NK-92 treated with Interleukin-12 subunit alpha and Interleukin-12 subunit beta, amount 100 ng/mL, for 24 hours (cell line): ENCODE measurements at regions not wholly inside any gene's neighbourhood (a gene's known extent, or its start where the extent isn't known, plus 50 kb on each side); places are given as distances from the start of the nearest gene placed in this dataset.

Experiments used
- DNase-seq: peaks from one replicate; lab custom pipeline; 2025; lab: John Stamatoyannopoulos, UW

DNA sequence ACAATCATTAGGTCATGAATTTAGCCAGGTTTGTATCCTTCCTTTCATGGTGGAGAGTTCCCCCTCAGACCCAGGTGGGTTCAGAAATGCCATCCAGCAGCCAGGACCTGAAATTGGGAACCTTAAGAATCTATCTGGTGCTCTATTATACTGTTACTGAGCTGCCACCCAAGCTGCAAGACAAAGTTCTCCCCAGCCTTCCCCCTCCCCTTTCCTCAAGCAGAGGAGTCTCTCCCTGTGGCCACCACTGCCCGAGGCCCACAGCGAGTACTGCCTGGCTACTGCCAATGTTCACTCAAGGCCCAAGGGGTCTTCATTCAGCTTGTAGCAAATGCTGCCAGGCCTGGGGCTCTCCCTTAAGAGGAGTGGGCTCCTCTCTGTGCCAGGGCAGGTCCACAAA, 133.8 kb downstream of the TMEM38B start:
- no peak for DNase-seq

DNA sequence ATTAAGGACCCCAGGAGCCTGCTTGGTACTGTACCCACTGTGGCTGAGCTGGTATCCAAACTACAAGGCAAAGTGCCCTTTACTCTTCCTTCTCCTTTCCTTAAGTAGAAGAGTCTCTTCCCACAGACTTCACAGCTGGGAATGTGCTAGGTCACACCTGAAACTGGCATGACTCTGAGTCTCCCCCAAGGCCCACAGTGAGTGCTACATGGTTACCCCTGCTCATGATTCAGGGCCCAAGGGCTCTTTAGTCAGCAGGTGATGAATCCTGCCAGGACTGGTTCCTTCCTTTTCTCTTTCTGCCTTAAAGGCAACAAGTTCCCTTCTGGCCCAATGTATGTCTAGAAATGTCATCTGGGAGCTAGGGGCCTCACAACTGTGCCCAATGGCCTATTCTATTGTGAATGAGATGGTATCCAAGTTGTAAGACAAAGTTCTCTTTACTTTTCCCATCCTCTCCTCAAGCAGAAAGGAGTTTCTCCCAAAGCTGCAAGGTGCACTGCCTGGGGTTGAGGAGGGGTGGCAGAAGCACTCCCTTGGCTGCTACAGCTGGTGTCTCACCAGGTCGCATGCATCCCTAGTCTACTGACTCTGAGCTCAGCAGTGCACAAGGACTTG, 134.4 kb downstream of the TMEM38B start:
- DNase-seq = no peak

DNA sequence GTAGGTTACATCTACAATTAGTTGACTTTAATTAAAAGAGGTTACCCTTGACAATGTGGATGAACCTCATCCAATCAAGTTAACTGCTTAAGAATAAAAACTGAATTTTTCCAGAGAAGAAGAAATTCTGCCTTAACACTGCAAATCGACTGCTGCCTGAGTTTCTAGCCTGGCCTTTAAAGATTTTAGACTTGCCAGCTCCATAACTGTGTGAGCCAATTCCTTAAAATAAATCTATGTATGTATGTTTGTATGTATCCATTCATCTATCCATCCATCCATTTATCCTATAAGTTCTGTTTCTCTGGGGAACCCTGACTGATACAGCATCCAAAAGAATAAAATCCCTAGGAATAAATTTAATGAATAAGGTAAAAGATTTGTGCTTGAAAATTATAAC, 136.1 kb downstream of the TMEM38B start:
- no peak for DNase-seq

DNA sequence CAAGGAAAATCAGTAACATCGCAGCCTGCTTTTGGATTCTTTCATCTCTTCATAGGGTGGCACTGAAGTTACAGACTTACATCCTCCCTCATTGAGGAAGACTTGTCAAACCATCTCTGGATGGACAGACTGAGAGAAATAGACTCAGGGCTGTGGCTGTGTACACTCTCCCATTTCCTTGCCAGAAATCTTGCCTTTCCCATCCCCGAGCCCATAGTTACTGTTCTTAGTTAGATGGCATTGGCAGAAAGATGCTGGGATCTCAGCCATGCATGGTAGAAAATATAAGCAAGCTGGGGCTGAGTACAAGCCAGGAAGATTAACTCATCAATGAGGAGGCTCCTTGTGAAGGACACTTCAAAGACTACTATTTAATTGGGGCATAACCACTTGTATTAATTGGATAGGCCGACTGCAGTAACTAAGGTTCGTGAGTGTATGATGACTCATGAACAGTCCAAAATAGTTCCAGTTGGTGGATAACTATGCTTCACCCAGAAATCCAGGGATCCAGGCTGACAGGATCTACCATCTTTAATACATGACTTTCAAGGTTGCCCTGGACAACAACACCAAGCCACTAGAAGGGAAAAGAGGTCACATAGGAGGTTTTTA, 137.9 kb downstream of the TMEM38B start:
- no peak for DNase-seq

DNA sequence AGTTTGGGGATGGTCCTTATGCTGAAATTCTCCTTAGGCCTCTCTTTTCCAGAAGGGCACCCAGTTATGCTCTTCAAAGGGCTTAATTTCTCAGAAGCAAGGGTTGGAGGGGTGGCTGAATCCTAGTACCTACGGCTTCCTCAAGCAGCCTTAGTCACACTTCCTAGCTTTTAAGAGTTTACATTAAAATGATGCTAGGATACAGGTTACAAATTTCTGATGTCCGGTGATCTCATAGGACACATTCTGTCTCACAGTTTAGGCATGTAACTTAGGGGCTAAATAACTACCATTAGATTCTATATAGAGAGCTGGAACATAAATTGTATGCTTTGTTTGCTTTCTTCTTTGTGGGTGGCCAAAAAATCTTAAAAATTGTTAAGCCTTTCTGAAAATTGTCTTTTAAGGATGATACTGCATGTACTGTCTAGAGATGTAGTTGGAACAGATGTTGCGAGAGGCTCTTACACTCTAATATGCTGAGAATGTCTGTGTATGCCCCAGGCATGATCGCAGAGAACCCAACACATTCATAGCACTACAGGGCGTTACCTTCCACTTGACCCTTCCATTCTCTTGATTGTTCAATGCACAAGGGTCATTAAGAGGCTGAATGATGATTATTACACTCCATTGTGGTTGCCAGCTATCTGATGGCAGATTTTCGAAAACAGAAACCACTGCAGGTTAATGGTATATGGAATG, 139.1 kb downstream of the TMEM38B start:
- no peak for DNase-seq

DNA sequence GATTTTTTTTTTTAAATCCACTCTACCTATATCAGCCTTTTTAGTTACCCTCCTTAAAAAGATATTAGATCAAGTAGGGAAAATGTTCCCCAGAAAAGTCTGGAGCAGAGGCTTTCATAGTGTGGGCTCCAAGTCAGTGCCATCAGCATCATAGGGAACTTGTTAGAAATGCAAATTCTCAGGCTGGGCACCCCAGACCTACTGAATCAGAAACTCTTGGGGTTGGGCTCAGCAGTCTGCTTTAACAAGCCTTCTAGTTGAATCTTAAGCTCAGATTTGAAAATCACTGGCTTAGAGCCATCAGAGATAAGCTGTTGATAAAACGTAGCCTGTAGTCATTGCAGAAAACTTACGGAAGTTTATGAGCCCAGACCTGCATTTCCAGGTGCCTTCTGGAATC, 140.1 kb downstream of the TMEM38B start:
- DNase-seq = no peak

DNA sequence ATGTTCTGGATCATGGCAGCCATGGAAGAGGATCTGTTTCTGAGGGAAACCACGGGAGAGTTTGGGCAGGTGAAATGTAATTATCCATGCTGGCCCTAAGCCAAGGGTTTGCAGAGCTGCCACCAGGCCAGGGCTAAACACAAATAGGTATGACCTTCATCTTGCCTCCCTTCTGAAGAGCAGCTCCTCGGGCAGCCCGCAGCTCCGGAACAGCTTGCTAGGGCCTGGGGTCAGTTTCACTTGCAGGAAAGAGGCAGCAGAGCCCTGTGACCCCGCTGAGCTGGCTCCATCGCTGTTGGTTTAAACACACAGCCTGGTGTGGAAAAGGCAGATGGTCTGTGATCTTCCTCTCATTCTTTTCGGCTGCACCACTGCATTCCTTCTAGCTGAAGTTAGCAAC, 141.4 kb downstream of the TMEM38B start:
- no peak for DNase-seq

DNA sequence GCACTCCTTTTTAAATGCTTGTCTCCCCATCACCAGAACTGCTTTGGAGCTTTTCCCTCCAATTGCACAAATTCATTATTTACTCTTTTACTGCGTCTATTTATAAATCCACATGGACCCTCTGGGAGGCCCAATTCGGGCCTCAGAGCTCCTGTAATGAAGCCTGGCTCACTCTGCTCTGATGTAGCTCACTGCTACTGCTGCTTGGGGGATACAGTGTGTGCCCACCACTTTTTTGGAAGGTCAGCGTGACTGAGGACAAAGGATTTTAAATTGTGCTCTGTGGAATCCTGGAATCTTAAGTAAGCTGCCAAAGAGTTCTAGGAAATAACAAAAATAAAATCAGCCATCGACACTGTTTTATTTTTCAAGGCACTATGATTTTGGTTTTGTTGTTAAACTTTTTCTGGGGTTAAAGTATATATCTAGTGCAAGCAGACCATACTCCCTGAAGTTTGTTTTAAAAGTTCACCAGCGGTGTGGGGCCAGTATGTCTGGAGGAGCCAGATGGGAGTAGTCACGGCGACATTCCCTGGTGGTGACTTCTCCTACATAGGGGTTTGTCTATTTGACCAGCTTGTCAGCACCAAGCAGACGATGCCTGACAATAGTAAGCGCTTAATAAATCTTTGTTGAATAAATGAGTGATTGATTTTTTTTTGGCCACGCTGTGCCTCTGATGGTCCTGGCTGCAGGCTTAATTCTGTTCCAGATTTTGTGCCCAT, 142.8 kb downstream of the TMEM38B start:
- DNase-seq = no peak

DNA sequence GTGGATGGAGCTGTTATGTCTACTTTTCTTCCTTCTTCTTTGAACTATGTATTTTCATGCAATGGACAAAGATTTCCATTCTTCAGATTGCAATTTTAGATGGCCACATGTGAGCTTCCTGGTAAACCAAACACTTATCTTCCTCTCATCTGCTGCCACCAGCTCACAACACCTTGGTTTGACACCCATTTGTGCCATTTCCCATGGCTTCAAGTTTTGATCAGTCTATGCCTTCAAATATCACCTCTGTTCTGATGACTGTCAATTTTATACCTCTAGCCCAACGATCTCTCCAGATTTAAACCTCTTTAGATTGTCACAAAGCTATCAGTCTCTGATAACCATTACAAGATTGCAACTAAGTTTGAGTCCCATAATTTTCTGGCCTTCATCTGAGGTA, 147.2 kb downstream of the TMEM38B start:
- no peak for DNase-seq

DNA sequence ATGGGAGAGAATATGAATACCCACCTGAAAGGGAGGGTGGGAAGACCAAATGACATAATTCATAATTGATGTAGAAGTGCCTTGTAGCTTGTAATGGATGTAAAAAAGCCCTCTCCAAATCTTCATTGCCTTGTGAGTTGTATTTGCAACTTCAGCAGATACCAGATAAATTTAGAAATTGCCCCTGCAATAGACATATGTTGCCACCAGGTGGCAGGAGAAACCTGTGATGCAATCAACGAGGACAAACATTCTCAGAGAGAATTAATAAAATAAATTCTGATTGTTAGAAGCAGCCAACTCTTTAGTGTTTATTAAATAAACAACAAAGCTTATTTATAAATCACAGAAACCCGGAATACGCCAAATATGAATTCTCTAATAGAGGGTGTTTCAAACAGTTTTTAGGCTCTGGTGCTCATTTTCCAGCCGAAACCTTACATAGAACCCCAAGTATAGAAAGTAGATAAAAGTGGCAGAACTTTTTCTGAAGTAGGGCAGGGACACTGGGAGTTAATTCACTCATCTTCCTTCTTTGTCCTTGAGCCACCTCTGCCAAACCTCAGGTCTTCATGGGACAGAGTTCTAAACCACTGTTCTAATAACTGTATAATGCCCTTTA, 147.8 kb downstream of the TMEM38B start:
- DNase-seq = no peak

DNA sequence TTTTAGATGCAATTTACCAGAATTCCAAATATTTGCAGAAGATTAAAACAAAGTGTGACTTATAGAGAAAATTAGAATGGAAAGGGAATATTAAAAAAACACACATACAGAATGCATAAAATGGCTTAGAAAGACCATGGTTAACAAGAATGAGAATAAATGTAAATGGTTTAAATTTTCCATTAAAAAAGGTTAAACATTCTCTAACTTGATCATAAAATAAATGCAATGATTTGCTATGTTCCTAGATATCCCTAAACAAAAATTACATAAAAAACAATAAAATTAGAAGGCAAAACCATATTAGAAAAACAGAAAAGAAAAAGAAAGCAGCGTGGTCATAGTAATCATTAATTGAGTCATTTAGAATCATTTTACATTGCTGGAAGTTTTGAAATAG, 152.5 kb downstream of the TMEM38B start:
- no peak for DNase-seq

DNA sequence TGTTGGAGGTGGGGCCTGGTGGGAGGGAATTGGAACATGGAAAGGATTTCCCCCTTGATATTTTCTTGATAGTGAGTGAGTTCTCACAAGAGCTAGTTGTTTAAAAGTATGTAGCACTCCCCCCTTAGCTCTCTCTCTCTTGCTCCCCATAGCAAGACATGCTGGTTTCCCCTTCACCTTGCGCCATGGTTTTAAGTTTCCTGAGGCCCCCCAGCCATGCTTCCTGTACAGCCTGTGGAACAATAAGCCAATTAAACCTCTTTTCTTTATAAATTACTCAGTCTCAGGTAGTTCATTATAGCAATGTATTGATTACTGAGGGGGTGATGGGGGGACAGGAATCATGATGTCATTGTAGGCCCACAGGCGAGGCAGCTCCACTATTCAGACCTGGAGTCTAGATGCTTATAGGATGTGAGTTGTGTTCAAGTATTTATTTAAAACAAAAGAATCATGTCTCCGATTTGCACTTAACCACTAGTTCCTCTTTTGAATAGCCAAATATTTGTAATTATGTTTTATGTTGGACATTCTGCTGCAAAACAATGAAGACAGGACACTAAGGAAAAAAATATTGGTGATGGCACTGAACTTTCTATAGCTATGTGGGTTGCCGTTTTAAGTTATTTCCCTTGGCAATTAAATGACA, 156.6 kb downstream of the TMEM38B start:
- no peak for DNase-seq

DNA sequence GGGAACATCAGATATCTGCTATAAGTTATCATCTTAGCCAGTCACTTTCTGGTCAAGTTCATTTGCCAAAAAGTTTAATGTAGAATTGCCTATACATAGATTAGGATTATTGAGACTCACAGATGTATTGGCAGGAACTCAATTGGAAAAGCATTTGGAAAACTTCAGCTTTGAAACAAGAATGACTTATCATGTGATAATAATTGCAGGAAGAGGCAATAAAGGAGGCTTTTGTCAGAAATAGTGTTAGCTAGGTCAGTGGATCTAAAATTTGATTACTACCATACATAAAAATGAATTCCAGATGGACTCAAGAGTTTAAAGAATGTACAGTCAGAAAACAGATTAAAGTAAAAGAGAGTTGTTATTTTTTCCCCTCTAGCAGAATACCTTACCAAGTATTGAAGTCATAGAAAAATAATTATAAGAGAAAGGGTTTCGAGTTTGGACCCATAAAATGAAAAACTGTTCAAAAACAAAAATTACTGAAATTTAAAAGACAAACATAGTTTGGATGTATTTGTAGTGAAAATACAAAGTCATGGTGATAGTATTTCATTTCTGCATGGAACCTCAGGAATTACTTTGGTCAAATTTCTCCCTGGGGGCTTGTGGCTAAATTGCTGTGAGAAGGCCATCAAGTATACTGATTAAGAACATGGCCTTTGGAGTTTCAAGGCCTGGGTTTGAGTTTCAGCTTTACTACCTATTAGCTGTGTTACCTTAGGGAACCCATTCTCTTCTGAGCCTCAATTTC, 159.9 kb downstream of the TMEM38B start:
- DNase-seq = no peak

DNA sequence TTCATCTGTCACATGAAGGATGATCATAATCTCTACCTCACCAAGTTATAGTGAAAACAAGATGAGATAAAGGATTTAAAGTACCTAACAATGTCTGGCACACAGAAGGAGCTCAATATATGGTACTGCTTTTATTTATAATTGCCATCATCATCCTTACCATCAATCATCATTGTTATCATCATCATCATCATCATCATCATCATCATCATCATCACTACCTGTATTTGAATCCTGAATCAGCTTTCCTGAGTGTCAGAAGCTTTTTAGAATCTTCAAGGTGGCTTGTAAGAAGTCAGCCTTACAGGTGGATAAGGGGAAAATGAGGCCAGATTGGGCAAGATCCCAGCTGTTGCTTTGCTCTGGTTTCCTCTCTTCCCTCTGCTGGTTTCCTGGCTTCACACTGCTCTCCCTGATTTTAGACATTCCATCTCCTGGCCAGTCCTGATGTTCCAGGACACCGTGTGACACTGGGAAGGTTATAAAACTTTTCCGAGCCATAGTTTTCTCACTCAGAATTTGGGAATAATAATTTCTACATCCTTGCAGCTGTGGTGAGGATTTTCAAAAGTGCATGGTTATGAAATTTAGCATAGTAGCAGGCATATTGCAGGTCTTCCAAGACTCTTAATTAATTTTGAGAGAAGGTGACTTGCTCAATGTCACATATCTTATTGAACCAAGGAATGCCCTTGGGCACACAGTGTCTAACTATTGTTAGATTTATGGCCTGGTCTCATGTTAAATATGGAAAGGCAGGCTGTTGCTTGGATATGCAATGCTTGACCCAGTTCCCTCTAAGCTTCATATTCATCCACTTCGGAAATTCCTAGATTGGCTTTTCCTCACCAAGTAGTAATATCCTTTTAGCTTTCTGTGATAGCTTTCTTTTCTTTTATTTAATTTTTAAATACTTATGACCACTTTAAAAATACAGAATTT, 160.7 kb downstream of the TMEM38B start:
- DNase-seq = no peak

DNA sequence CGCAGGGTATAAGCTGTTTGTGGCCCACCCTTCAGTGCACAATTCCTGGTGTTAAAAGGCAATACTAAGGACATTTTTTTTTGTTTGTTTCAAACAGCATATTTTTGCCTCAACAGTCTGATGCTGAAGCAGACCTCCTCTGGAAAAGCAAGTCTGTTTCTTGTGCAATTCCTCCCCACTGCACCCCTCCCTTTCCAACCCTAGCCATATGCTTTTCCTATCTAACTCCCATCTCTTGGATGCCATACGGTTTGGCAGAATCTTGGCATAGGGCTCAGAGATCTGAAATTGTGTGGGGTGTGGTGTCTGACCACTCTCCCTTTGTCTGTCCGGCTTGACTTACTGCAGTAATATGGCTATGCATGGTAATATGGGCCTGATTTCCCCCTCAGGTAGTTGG, 161.6 kb downstream of the TMEM38B start:
- no peak for DNase-seq

DNA sequence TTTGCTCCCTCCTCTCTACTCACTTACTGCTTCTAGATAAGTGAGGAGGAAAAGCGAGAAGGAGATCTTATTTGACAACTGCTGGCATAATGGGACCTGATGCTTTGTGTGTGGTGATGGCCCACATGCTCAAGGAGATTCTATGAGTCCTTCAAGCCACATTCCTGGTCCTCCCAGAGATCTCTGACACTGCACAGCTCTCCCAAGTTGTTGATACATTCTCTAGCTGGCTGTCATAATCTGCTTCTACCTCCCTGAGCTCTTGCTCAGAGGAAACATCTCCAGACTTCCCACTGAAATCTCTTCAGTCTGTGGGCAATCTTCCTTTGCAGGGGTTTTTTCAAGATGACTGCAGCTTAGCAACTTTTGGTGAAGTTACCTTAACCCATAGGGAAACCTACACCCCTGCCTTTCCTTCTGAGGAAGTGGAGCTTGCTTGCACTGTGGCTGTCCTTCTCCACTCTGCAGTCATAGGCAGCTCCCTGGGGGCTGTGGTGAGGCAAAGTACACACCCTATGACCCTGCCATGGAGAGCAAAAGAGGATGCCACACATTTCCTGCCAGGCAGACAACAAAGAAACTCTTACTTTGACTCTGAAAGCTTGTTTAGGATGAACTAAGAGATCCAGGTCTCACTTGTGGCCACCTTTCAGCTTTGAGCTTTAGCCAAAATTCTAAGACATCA, 163.8 kb downstream of the TMEM38B start:
- DNase-seq = no peak

DNA sequence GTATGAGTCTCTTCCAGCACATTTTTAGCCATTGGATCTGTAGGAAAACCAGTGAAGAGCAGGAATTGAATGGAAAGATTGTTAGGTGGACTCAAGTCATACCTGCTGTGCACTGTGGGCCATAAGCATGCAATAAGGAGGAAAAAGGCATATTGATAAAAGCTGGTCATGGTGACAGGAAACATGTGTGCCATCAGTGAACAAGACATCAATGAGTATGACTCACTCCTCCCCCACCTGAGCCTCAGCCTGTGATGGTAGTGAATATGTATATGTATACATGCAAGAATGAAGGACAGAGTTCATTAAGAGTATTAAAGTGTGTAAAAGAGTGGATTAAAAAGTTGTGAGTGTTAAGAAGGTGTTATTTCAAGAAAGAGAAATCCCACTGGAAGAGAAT, 164.5 kb downstream of the TMEM38B start:
- DNase-seq = no peak

DNA sequence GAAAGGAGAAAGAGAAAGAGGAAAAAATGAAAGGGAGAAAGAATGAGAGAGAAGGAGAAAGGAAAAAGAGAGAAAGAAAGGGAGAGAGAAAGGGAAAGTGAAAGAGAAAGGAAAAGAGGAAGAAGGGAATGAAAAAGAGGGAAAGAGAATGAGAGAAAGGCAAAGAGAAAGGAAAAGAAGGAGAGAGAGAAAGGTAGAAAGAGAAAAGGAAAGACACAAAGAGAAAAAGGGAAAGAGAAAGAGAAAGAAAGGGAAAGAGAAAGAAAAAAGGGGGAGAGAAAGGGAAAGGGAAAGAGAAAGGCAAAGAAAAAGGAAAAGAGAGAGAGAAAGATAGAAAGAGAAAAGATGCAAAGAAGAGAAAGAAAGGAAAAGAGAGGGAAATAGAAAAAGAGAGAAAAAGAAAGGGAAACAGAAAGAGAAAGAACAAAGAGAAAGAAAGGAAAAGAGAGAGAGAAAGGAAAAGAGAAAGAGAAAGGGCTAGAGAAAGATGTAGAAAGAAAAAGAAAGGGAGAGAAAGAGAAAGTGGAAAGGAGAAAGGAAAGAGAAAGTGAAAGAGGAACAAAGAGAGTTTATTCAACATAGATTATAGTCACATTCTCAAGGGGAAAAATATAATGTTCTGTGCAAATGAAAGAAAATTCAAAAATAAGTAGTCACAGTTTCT, 165.2 kb downstream of the TMEM38B start:
- no peak for DNase-seq

DNA sequence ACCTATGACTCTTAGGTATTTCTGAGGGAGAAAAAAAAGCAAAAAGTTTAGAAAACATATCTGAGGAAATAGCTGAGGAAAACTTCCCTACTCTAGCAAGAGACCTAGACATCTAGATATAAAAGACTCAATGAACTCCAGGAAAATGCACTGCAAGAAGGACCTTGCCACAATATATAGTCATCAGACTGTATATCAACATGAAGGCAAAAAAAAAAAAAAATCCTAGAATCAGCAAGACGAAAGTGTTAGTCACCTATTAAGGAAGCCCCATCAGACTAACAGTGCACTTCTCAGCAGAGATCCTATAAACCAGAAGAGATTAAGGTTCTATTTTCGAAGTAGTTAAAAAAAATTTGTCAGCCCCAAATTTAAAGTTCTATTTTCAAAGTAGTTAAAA, 166.2 kb downstream of the TMEM38B start:
- DNase-seq = no peak
